ENCODE measurements at regions not wholly inside any gene's neighbourhood (a gene's known extent, or its start where the extent isn't known, plus 50 kb on each side); places are given as distances from the start of the nearest gene placed in this dataset.

- no peak for TF ChIP-seq CTCF (conservative IDR thresholded peaks at IDR 0.05; ENCODE audit: low read depth, low read length)
- TF ChIP-seq CEBPB (IDR thresholded peaks at IDR 0.05; ENCODE audit: low read depth, low read length), result no peak
- no peak for TF ChIP-seq POLR2A (IDR thresholded peaks at IDR 0.05; ENCODE audit: low read depth, low read length)
- no peak for TF ChIP-seq MXI1 (IDR thresholded peaks at IDR 0.05; ENCODE audit: borderline replicate concordance, low read depth, low read length)
- no peak for TF ChIP-seq RAD21 (IDR thresholded peaks at IDR 0.05; ENCODE audit: low read length)
- TF ChIP-seq FOS (IDR thresholded peaks at IDR 0.05; ENCODE audit: low read depth, low read length), result no peak
- TF ChIP-seq BHLHE40 (IDR thresholded peaks at IDR 0.05; ENCODE audit: low read depth, low read length), result no peak
- no peak for TF ChIP-seq NFE2L2 (IDR thresholded peaks at IDR 0.05; ENCODE audit: low read depth, low read length)
- no peak for TF ChIP-seq USF2 (IDR thresholded peaks at IDR 0.05; ENCODE audit: low read depth, low read length)
- no peak for TF ChIP-seq MAZ (IDR thresholded peaks at IDR 0.05; ENCODE audit: borderline replicate concordance, low read depth, low read length)
- TF ChIP-seq MAFK (IDR thresholded peaks at IDR 0.05; ENCODE audit: low read depth, low read length), result no peak
- TF ChIP-seq RFX5 (IDR thresholded peaks at IDR 0.05; ENCODE audit: low read depth, low read length), result no peak
- TF ChIP-seq RCOR1 (IDR thresholded peaks at IDR 0.05; ENCODE audit: insufficient replicate concordance, low read length), result no peak
These were observed 67.0 kb upstream of the ITGB1 start for GRCh38 chr10:33025039-33025438.
